ENCODE measurements at regions not wholly inside any gene's neighbourhood (a gene's known extent, or its start where the extent isn't known, plus 50 kb on each side); places are given as distances from the start of the nearest gene placed in this dataset.
"Not testable (repeated sequence)": the region's sequence is repeated elsewhere in the genome, so short reads cannot be mapped to it uniquely, and the experiment has no call there.

GRCh38 chr9:117835798-117836197, 131.6 kb downstream of the TLR4 start:
- no peak overlapping the region for H3K4me3 ChIP-seq (ENCODE audit: low read depth, low read length)
- DNase-seq (ENCODE audit: low read depth): no peak
- in situ Hi-C loops (cut with HindIII; ENCODE audit: low sequenced_read_pairs): no loop called here
- TF ChIP-seq CTCF (IDR thresholded peaks at IDR 0.05; ENCODE audit: low read depth, low read length, missing control alignments): no peak

GRCh38 chr9:117839862-117840261, 135.7 kb downstream of the TLR4 start:
- DNase-seq (ENCODE audit: low read depth): no peak
- in situ Hi-C loops (cut with HindIII; ENCODE audit: low sequenced_read_pairs): no loop called here
- H3K4me3 ChIP-seq (ENCODE audit: low read depth, low read length): no peak overlapping the region
- TF ChIP-seq CTCF (IDR thresholded peaks at IDR 0.05; ENCODE audit: low read depth, low read length, missing control alignments): no peak

GRCh38 chr9:117851836-117852461, 147.7 kb downstream of the TLR4 start:
- H3K4me3 ChIP-seq (ENCODE audit: low read depth, low read length); DNase-seq (ENCODE audit: low read depth); in situ Hi-C loops (cut with HindIII; ENCODE audit: low sequenced_read_pairs): not testable (repeated sequence)

- no peak overlapping the region for H3K4me3 ChIP-seq (ENCODE audit: low read depth, low read length)
- in situ Hi-C loops (cut with HindIII; ENCODE audit: low sequenced_read_pairs): no loop called here
- no peak for TF ChIP-seq CTCF (IDR thresholded peaks at IDR 0.05; ENCODE audit: low read depth, low read length, missing control alignments)
- no peak for DNase-seq (ENCODE audit: low read depth)
These were observed 154.4 kb downstream of the TLR4 start for GRCh38 chr9:117858561-117858960.

- in situ Hi-C loops (cut with HindIII; ENCODE audit: low sequenced_read_pairs): no loop called here
- DNase-seq (ENCODE audit: low read depth): no peak
- no peak overlapping the region for H3K4me3 ChIP-seq (ENCODE audit: low read depth, low read length)
- TF ChIP-seq CTCF (IDR thresholded peaks at IDR 0.05; ENCODE audit: low read depth, low read length, missing control alignments): no peak
These were observed 156.6 kb downstream of the TLR4 start for GRCh38 chr9:117860849-117861248.

- DNase-seq (ENCODE audit: low read depth): no peak
- in situ Hi-C loops (cut with HindIII; ENCODE audit: low sequenced_read_pairs): no loop called here
- H3K4me3 ChIP-seq (ENCODE audit: low read depth, low read length): no peak overlapping the region
- no peak for TF ChIP-seq CTCF (IDR thresholded peaks at IDR 0.05; ENCODE audit: low read depth, low read length, missing control alignments)
These were observed 160.3 kb downstream of the TLR4 start for GRCh38 chr9:117864385-117865057.

- in situ Hi-C loops (cut with HindIII; ENCODE audit: low sequenced_read_pairs): no loop called here
- no peak for TF ChIP-seq CTCF (IDR thresholded peaks at IDR 0.05; ENCODE audit: low read depth, low read length, missing control alignments)
- DNase-seq (ENCODE audit: low read depth): no peak
- no peak overlapping the region for H3K4me3 ChIP-seq (ENCODE audit: low read depth, low read length)
These were observed 164.4 kb downstream of the TLR4 start for GRCh38 chr9:117868594-117868993.
